ENCODE measurements at regions not wholly inside any gene's neighbourhood (a gene's known extent, or its start where the extent isn't known, plus 50 kb on each side); places are given as distances from the start of the nearest gene placed in this dataset.

- H3K4me3 ChIP-seq (ENCODE audit: low read depth, low read length), result no peak overlapping the region
- no peak for TF ChIP-seq CTCF (IDR thresholded peaks at IDR 0.05; ENCODE audit: insufficient read depth, low read depth, low read length, missing control alignments)
- DNase-seq (ENCODE audit: low read depth), result no peak
Measured at GRCh38 chr2:212841460-212841859, 302.9 kb upstream of the ERBB4 start.

DNA sequence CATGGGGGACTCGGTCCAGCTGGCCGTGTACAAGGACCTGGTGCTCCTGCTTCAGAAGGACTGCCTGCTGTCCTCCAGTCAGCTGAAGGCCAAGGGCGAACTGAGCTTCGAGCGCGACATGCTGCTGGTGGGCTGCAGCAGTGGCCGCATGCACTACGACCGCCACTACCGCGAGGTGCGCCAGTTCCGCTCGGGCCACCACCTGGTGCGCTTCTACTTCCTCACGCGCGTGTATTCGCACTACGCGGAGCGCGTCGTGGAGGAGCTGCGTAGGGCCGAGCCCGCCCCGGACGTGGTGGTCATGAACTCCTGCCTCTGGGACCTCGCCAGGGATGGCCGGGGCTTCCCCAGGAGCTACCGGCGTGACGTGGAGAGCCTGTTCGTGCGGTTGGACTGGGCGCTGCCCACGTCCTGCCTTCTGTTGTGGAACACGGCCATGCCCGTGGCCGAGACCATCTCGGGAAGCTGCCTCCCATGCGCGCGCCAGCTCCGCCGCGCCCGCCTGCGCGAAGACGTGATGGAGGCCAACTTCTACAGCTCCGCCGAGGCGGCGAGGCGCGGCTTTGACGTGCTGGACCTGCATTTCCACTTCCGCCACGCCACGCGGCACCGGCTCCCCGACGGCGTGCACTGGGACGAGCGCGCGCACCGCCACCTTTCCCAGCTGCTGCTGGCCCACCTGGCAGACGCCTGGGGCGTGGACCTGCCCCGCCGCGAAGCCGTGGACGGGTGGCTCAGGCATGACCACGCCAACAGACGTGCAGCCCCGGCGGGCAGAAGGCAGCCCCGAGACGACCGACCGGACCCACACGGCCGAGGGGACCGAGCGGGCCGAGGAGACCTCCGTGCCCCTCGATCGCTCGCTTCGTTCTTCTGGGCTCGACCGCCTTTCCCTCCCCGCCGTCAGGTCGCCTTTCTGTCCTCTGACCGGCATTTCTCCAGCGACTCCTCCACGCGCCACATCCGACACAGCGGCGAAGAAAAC, 293.9 kb upstream of the ERBB4 start:
- no peak for DNase-seq (ENCODE audit: low read depth)
- no peak for TF ChIP-seq CTCF (IDR thresholded peaks at IDR 0.05; ENCODE audit: insufficient read depth, low read depth, low read length, missing control alignments)
- no peak overlapping the region for H3K4me3 ChIP-seq (ENCODE audit: low read depth, low read length)

DNA sequence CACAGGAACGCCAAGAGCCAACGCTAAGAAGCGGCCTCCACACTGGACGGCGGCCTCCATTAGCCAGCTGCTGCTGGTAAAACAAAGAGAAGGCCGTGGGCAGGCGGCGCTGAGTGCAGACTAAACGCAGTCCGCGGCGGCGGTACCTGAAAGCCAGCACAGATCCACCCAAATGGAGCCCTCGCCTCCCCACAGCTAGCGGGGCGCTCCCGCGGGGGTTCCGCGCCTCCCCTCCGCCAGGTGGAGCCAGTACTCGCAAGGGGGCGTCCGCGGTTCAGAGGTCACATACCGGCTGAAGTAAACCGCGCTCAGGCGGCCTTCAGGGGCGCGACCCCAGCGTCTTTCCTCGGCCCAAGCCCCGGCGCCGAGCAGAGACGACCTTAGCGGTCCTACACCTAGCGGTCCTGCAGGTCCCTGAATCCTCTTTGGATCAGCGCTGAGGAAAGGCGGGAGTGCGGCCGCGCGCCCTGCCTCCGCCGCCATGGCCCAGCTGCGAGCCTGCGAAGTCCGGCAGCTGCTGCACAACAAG, 293.1 kb upstream of the ERBB4 start:
- no peak for TF ChIP-seq CTCF (IDR thresholded peaks at IDR 0.05; ENCODE audit: insufficient read depth, low read depth, low read length, missing control alignments)
- no peak for DNase-seq (ENCODE audit: low read depth)

GRCh38 chr2:212816267-212816666, 277.7 kb upstream of the ERBB4 start:
- TF ChIP-seq CTCF (IDR thresholded peaks at IDR 0.05; ENCODE audit: insufficient read depth, low read depth, low read length, missing control alignments), result no peak
- DNase-seq (ENCODE audit: low read depth), result no peak
- H3K4me3 ChIP-seq (ENCODE audit: low read depth, low read length), result no peak overlapping the region

More for the DNA sequence above, 293.1 kb upstream of the ERBB4 start:
- H3K4me3 ChIP-seq (ENCODE audit: low read depth, low read length), result no peak overlapping the region

DNA sequence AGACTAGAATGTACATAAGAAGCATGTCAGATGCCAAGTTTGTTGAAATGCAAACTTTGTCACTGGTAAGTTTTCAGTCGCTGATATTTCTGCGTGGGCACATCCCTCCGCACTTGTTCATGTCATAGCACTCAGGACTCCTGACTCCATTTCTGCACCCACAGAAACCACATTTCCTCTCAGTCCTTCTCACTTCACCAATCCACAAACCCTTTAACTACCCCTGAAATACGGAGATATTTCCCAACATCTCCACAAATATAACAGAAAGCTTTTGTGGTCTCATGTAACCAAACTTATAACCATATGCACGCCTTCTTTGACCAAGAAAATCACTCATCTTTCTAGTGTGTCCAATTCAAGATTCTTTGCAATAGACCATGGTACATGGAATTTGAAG, 276.9 kb upstream of the ERBB4 start:
- peak; percentile 40 for DNase-seq (ENCODE audit: low read depth)
- TF ChIP-seq CTCF (IDR thresholded peaks at IDR 0.05; ENCODE audit: insufficient read depth, low read depth, low read length, missing control alignments), result no peak
- H3K4me3 ChIP-seq (ENCODE audit: low read depth, low read length), result no peak overlapping the region

DNA sequence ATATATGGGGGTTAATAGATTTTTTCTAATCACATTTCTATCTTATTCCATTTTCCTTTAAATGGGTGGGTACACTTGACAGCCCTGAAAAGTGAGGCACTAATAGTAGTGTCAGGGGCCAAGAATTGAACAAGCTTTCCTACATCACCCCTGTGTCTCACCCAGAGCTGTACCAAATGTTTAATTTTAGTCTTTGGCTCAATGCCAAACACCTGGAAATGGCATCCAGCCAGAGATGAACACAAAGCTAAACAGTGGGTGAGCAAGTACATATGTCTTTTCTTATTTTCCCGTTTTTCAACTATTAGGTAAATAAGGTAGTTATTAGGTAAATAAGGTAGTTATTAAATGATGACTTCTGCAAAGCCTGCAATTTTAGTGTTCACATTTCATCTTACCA, 276.3 kb upstream of the ERBB4 start:
- no peak for DNase-seq (ENCODE audit: low read depth)

More for the DNA sequence above, 276.3 kb upstream of the ERBB4 start:
- no peak for TF ChIP-seq CTCF (IDR thresholded peaks at IDR 0.05; ENCODE audit: insufficient read depth, low read depth, low read length, missing control alignments)
- no peak overlapping the region for H3K4me3 ChIP-seq (ENCODE audit: low read depth, low read length)
